ENCODE measurements at regions not wholly inside any gene's neighbourhood (a gene's known extent, or its start where the extent isn't known, plus 50 kb on each side); places are given as distances from the start of the nearest gene placed in this dataset.

GRCh38 chr2:149687052-149687427 is 99.5 kb upstream of the MMADHC start (continued):
- TF ChIP-seq CHD7 (IDR thresholded peaks at IDR 0.05; ENCODE audit: low read depth, low read length) = no peak
- no peak for TF ChIP-seq ZNF695 (CRISPR knock-in tag; IDR thresholded peaks at IDR 0.05)
- TF ChIP-seq PKNOX1 (IDR thresholded peaks at IDR 0.05) = no peak

Measured in K562 (cell line).